G401 (cell line): ENCODE measurements at regions not wholly inside any gene's neighbourhood (a gene's known extent, or its start where the extent isn't known, plus 50 kb on each side); places are given as distances from the start of the nearest gene placed in this dataset.

ENCODE experiments used
- DNase-seq: peaks from one replicate; pipeline ENCODE4 v3.0.0-alpha.2; 2015; ENCODE audit warnings: low spot score
- in situ Hi-C: cut with HindIII; loops from 2 replicates; pipeline ENCODE4 v1.10.0; 2016; ENCODE audit warnings: low sequenced_read_pairs, mixed read lengths

GRCh38 chr2:147714582-147714981, 130.2 kb upstream of the ACVR2A start:
- DNase-seq: no peak
- in situ Hi-C loops: no loop called here

- no peak for DNase-seq
- in situ Hi-C loops: no loop called here
Observed at GRCh38 chr2:147713349-147713748, 131.5 kb upstream of the ACVR2A start.

- no peak for DNase-seq
- in situ Hi-C loops: no loop called here
Observed at GRCh38 chr2:147712051-147712450, 132.8 kb upstream of the ACVR2A start.

GRCh38 chr2:147711031-147711430, 133.8 kb upstream of the ACVR2A start:
- in situ Hi-C loops: no loop called here
- no peak for DNase-seq

- in situ Hi-C loops: no loop called here
- DNase-seq: no peak
Observed at GRCh38 chr2:147709655-147710054, 135.2 kb upstream of the ACVR2A start.

- in situ Hi-C loops: no loop called here
Observed at GRCh38 chr2:147703171-147703570, 141.7 kb upstream of the ACVR2A start.

GRCh38 chr2:147698166-147698565, 146.7 kb upstream of the ACVR2A start:
- no peak for DNase-seq
- in situ Hi-C loops: no loop called here

More at GRCh38 chr2:147703171-147703570, 141.7 kb upstream of the ACVR2A start:
- DNase-seq: no peak

GRCh38 chr2:147696426-147696825, 148.4 kb upstream of the ACVR2A start:
- in situ Hi-C loops: no loop called here
- no peak for DNase-seq

GRCh38 chr2:147689220-147689909, 155.5 kb upstream of the ACVR2A start:
- DNase-seq: no peak
- in situ Hi-C loops: no loop called here

GRCh38 chr2:147688242-147688641, 156.6 kb upstream of the ACVR2A start:
- DNase-seq: no peak
- in situ Hi-C loops: no loop called here

GRCh38 chr2:147686365-147686764, 158.5 kb upstream of the ACVR2A start:
- DNase-seq: no peak
- in situ Hi-C loops: no loop called here

GRCh38 chr2:147684903-147685302, 159.9 kb upstream of the ACVR2A start:
- in situ Hi-C loops: no loop called here
- no peak for DNase-seq

- in situ Hi-C loops: no loop called here
- no peak for DNase-seq
Observed at GRCh38 chr2:147683380-147683779, 161.4 kb upstream of the ACVR2A start.

GRCh38 chr2:147681093-147681492, 163.7 kb upstream of the ACVR2A start:
- in situ Hi-C loops: no loop called here
- no peak for DNase-seq

- in situ Hi-C loops: no loop called here
- no peak for DNase-seq
Observed at GRCh38 chr2:147679955-147680531, 164.8 kb upstream of the ACVR2A start.

GRCh38 chr2:147679191-147679954, 165.5 kb upstream of the ACVR2A start:
- no peak for DNase-seq
- in situ Hi-C loops: no loop called here

GRCh38 chr2:147665105-147665504, 179.7 kb upstream of the ACVR2A start:
- in situ Hi-C loops: no loop called here

GRCh38 chr2:147663962-147664361, 180.9 kb upstream of the ACVR2A start:
- in situ Hi-C loops: no loop called here
- DNase-seq: no peak

More at GRCh38 chr2:147665105-147665504, 179.7 kb upstream of the ACVR2A start:
- DNase-seq: no peak

- no peak for DNase-seq
- in situ Hi-C loops: no loop called here
Observed at GRCh38 chr2:147663153-147663961, 181.5 kb upstream of the ACVR2A start.

GRCh38 chr2:147662221-147662620, 182.6 kb upstream of the ACVR2A start:
- no peak for DNase-seq
- in situ Hi-C loops: no loop called here
